ENCODE measurements at regions not wholly inside any gene's neighbourhood (a gene's known extent, or its start where the extent isn't known, plus 50 kb on each side); places are given as distances from the start of the nearest gene placed in this dataset.
"Not testable (repeated sequence)": the region's sequence is repeated elsewhere in the genome, so short reads cannot be mapped to it uniquely, and the experiment has no call there.

- H3K4me1 ChIP-seq (ENCODE audit: control insufficient read depth, insufficient read depth, low read length); H2AFZ ChIP-seq (ENCODE audit: control insufficient read depth, low read depth, low read length); POLR2A ChIA-PET; H3K79me2 ChIP-seq (ENCODE audit: control insufficient read depth, insufficient read depth, low read length); H3K27ac ChIP-seq (ENCODE audit: control insufficient read depth, insufficient read depth); FAIRE-seq; H3K4me3 ChIP-seq; H3K9ac ChIP-seq (ENCODE audit: control insufficient read depth, insufficient read depth, low read length); RAD21 ChIA-PET (ENCODE audit: unreplicated experiment); H4K20me1 ChIP-seq (ENCODE audit: control insufficient read depth, insufficient read depth); H3K36me3 ChIP-seq (ENCODE audit: control insufficient read depth in 2 of 2, insufficient read depth in 2 of 2, low read length in 1 of 2); H3K4me2 ChIP-seq (ENCODE audit: control insufficient read depth, insufficient read depth); in situ Hi-C loops (cut with MboI); ATAC-seq; DNase-seq (ENCODE audit: low read depth, low spot score); H3K9me3 ChIP-seq (replicated peaks; ENCODE audit: control insufficient read depth, insufficient read depth, low read length); BruUV-seq (replicated peaks); intact Hi-C loops (cut with micrococcal nuclease; ENCODE audit: unreplicated experiment); H3K27me3 ChIP-seq (replicated peaks in 1 of 2; ENCODE audit: control insufficient read depth in 2 of 2, insufficient read depth in 2 of 2, low read length in 1 of 2); SMC1A ChIA-PET (ENCODE audit: uncharacterized antibody, unreplicated experiment): not testable (repeated sequence)
- 75% methylated on average over 2 of the region's 2 CpGs for WGBS (ENCODE audit: insufficient coverage, insufficient replicate concordance, low lambda C conversion rate, missing lambda C conversion rate)
- CTCF ChIA-PET: interaction anchor here (0.7 kb wide), 1 partner anchor 463 kb away, joined by 3 read pairs; no protein-coding TSS in a partner anchor
Observed at GRCh38 chr12:5341086-5341485, 90.8 kb upstream of the NTF3 start.

GRCh38 chr12:5343711-5344110 lies 88.2 kb upstream of the NTF3 start:
- 57% methylated on average over 3 of the region's 3 CpGs for WGBS (ENCODE audit: insufficient coverage, insufficient replicate concordance, low lambda C conversion rate, missing lambda C conversion rate)

More at GRCh38 chr12:5343711-5344110, 88.2 kb upstream of the NTF3 start:
- Histone ChIP-seq H3K9ac (ENCODE audit: control insufficient read depth, insufficient read depth, low read length) (no peak overlapping the region), H3K27ac (ENCODE audit: control insufficient read depth, insufficient read depth) (no peak overlapping the region), H3K4me3 (no peak overlapping the region), H2AFZ (ENCODE audit: control insufficient read depth, low read depth, low read length) (no peak overlapping the region), H3K79me2 (ENCODE audit: control insufficient read depth, insufficient read depth, low read length) (no peaks in the 10 kb centered on the region), H3K4me1 (ENCODE audit: control insufficient read depth, insufficient read depth, low read length) (no peaks in the 10 kb centered on the region), H4K20me1 (ENCODE audit: control insufficient read depth, insufficient read depth) (no peaks in the 10 kb centered on the region), H3K27me3 (replicated peaks in 1 of 2; ENCODE audit: control insufficient read depth in 2 of 2, insufficient read depth in 2 of 2, low read length in 1 of 2) (no peaks in the 10 kb centered on the region), H3K4me2 (ENCODE audit: control insufficient read depth, insufficient read depth) (no peak overlapping the region), H3K9me3 (replicated peaks; ENCODE audit: control insufficient read depth, insufficient read depth, low read length) (no peaks in the 10 kb centered on the region), H3K36me3 (ENCODE audit: control insufficient read depth in 2 of 2, insufficient read depth in 2 of 2, low read length in 1 of 2) (no peaks in the 10 kb centered on the region)
- DNase-seq (ENCODE audit: low read depth, low spot score): no peak
- POLR2A ChIA-PET: no interaction called here
- in situ Hi-C loops (cut with MboI): no loop called here
- CTCF ChIA-PET: no interaction called here
- RAD21 ChIA-PET (ENCODE audit: unreplicated experiment): no interaction called here
- intact Hi-C loops (cut with micrococcal nuclease; ENCODE audit: unreplicated experiment): no loop called here
- no TSS peak for BruUV-seq (replicated peaks)
- SMC1A ChIA-PET (ENCODE audit: uncharacterized antibody, unreplicated experiment): no interaction called here
- ATAC-seq: no peak
- FAIRE-seq: no peak
- TF ChIP-seq, protein P1, sequence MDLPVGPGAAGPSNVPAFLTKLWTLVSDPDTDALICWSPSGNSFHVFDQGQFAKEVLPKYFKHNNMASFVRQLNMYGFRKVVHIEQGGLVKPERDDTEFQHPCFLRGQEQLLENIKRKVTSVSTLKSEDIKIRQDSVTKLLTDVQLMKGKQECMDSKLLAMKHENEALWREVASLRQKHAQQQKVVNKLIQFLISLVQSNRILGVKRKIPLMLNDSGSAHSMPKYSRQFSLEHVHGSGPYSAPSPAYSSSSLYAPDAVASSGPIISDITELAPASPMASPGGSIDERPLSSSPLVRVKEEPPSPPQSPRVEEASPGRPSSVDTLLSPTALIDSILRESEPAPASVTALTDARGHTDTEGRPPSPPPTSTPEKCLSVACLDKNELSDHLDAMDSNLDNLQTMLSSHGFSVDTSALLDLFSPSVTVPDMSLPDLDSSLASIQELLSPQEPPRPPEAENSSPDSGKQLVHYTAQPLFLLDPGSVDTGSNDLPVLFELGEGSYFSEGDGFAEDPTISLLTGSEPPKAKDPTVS (IDR thresholded peaks at IDR 0.05; ENCODE audit: low read depth, low read length): no peak
- TF ChIP-seq NR2C1 (IDR thresholded peaks at IDR 0.05): no peak
- TF ChIP-seq HDGF (IDR thresholded peaks at IDR 0.05): no peak
- TF ChIP-seq EZH2 (IDR thresholded peaks at IDR 0.05; ENCODE audit: borderline replicate concordance, control insufficient read depth, low read depth, low read length): no peak
- no peak for TF ChIP-seq CBFB (IDR thresholded peaks at IDR 0.05; ENCODE audit: low read depth)
- no peak for TF ChIP-seq SIX5 (IDR thresholded peaks at IDR 0.05; ENCODE audit: low read depth, low read length, severe bottlenecking)
- TF ChIP-seq NFYA (IDR thresholded peaks at IDR 0.05; ENCODE audit: borderline replicate concordance, low read depth, low read length): no peak

Data from GM12878 (cell line).